Loucy (cell line): ENCODE measurements at regions not wholly inside any gene's neighbourhood (a gene's known extent, or its start where the extent isn't known, plus 50 kb on each side); places are given as distances from the start of the nearest gene placed in this dataset.

Experiments
- EZH2phosphoT487 ChIP-seq: fragments of 200-600 bp; IDR thresholded peaks from 2 replicates; pipeline ENCODE4 v1.6.1; 2018; ENCODE audit warnings: antibody characterized with exemption, mild to moderate bottlenecking, moderate library complexity, borderline replicate concordance
- TF ChIP-seq, protein P1 (sequence below): fragments of 200-600 bp; sonication (generic); conservative IDR thresholded peaks from 2 replicates; pipeline ENCODE4 v1.5.1; 2014; ENCODE audit warnings: mild to moderate bottlenecking, antibody characterized with exemption, low read length

DNA sequence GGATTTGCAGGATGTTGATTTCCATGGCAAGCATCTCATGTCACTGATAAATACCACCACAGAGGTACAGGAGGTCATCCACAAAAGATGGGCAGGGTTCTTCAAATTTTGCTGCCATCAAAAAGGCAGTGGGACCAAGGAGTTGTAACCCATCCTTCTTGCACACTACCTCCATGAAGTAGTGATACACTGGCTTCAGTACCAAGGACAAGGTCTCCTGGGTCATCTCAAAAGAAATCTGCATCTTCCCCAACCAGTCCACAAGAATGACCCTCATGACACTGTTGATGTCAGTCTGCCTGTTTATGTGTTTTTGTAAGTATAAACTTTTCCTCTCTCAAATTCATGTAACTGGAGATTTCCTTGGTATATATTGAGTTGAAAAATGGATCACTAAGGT, 298.2 kb downstream of the CDH9 start:
- TF ChIP-seq, protein P1, sequence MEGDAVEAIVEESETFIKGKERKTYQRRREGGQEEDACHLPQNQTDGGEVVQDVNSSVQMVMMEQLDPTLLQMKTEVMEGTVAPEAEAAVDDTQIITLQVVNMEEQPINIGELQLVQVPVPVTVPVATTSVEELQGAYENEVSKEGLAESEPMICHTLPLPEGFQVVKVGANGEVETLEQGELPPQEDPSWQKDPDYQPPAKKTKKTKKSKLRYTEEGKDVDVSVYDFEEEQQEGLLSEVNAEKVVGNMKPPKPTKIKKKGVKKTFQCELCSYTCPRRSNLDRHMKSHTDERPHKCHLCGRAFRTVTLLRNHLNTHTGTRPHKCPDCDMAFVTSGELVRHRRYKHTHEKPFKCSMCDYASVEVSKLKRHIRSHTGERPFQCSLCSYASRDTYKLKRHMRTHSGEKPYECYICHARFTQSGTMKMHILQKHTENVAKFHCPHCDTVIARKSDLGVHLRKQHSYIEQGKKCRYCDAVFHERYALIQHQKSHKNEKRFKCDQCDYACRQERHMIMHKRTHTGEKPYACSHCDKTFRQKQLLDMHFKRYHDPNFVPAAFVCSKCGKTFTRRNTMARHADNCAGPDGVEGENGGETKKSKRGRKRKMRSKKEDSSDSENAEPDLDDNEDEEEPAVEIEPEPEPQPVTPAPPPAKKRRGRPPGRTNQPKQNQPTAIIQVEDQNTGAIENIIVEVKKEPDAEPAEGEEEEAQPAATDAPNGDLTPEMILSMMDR, result no peak
- TF ChIP-seq EZH2phosphoT487, result no peak
